ENCODE measurements at regions not wholly inside any gene's neighbourhood (a gene's known extent, or its start where the extent isn't known, plus 50 kb on each side); places are given as distances from the start of the nearest gene placed in this dataset.
"Not testable (repeated sequence)": the region's sequence is repeated elsewhere in the genome, so short reads cannot be mapped to it uniquely, and the experiment has no call there.

- no peak overlapping the region for H3K4me2 ChIP-seq (ENCODE audit: low read length)
- H3F3A ChIP-seq (ENCODE audit: control insufficient read depth, insufficient read depth), result no peaks in the 10 kb centered on the region
- H4K20me1 ChIP-seq (ENCODE audit: control insufficient read depth, insufficient read depth, low read depth, low read length), result no peaks in the 10 kb centered on the region
- H3K4me1 ChIP-seq (ENCODE audit: control insufficient read depth, low read length), result no peaks in the 10 kb centered on the region
- H3K4me3 ChIP-seq (ENCODE audit: low read length), result no peak overlapping the region
- H3K79me2 ChIP-seq (ENCODE audit: control insufficient read depth, low read length), result no peaks in the 10 kb centered on the region
- no peaks in the 10 kb centered on the region for H3K36me3 ChIP-seq (ENCODE audit: control insufficient read depth, low read length)
- H3K27me3 ChIP-seq (ENCODE audit: control insufficient read depth, low read length), result no peaks in the 10 kb centered on the region
- H3K9me3 ChIP-seq (ENCODE audit: control insufficient read depth, insufficient read depth, low read length), result no peaks in the 10 kb centered on the region
- H3K27ac ChIP-seq (ENCODE audit: low read depth, low read length), result no peak overlapping the region
- H3K9me2 ChIP-seq (replicated peaks; ENCODE audit: control insufficient read depth, low read length), result no peaks in the 10 kb centered on the region
- TF ChIP-seq EZH2phosphoT487 (IDR thresholded peaks at IDR 0.05; ENCODE audit: borderline replicate concordance, low read length) (no peak), CTCF (IDR thresholded peaks at IDR 0.05; ENCODE audit: low read depth, low read length, poor library complexity, severe bottlenecking) (no peak)
Measured at GRCh38 chr12:59059088-59059935, 139.0 kb upstream of the LRIG3 start.

DNA sequence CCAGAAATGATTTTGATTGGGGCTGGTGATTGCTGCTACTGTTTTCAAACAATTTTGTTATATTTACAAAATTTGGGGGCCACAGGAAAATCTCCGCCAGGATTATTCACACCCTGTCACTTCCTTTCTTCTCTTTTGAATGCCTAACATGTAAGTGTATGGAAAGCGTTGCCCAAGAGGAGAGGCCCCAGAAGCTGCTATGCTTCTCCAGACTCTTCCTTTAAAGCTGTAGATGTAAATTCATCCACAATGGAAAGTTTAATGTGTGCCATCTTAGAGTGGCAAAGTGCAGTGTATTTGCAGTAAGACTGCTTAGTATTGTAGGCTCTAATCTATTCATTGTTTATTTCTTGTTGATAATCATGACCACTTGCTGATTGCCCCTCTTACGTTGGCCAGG is 136.7 kb upstream of the LRIG3 start:
- Histone ChIP-seq H3K79me2 (ENCODE audit: control insufficient read depth, low read length) (no peaks in the 10 kb centered on the region), H3K9me3 (ENCODE audit: control insufficient read depth, insufficient read depth, low read length) (no peaks in the 10 kb centered on the region), H4K20me1 (ENCODE audit: control insufficient read depth, insufficient read depth, low read depth, low read length) (no peaks in the 10 kb centered on the region), H3K4me1 (ENCODE audit: control insufficient read depth, low read length) (no peaks in the 10 kb centered on the region), H3K27ac (ENCODE audit: low read depth, low read length) (no peak overlapping the region), H3K36me3 (ENCODE audit: control insufficient read depth, low read length) (no peaks in the 10 kb centered on the region), H3K27me3 (ENCODE audit: control insufficient read depth, low read length) (no peaks in the 10 kb centered on the region), H3K4me2 (ENCODE audit: low read length) (no peak overlapping the region), H3F3A (ENCODE audit: control insufficient read depth, insufficient read depth) (no peaks in the 10 kb centered on the region), H3K4me3 (ENCODE audit: low read length) (no peak overlapping the region), H3K9me2 (replicated peaks; ENCODE audit: control insufficient read depth, low read length) (no peaks in the 10 kb centered on the region)
- TF ChIP-seq CTCF (IDR thresholded peaks at IDR 0.05; ENCODE audit: low read depth, low read length, poor library complexity, severe bottlenecking) (no peak), EZH2phosphoT487 (IDR thresholded peaks at IDR 0.05; ENCODE audit: borderline replicate concordance, low read length) (no peak)

DNA sequence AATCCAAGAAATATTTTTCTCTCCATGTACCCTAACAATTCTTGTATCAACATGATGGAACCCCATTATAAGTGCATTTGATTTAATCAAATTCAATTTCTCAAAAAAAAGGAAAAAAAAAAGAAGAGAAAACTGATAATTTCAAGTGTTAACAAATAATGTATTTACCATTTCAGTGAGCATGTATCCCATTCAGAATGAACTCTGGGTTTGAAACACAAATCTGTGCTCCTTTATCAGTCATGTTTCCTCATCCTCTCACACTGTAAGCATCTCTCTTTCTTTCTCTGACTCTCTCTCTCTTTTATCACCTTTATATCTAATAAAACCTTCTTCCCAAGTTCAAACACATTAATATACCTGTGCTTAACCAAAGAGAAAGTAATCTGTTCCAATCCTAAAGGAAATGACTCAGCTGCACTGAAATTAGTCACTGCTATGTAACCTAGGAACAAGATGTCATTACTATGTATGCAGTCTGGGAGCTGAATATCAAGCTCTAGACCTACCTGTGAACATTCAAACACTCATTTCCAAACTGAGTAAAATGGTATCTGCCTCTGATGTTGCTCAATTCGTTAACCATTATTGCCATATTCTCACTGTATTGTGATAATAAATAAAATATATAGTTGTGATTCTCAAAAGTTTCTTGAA is 135.0 kb upstream of the LRIG3 start:
- no peaks in the 10 kb centered on the region for H3K4me1 ChIP-seq (ENCODE audit: control insufficient read depth, low read length)
- H3K9me3 ChIP-seq (ENCODE audit: control insufficient read depth, insufficient read depth, low read length), result no peaks in the 10 kb centered on the region
- TF ChIP-seq CTCF (IDR thresholded peaks at IDR 0.05; ENCODE audit: low read depth, low read length, poor library complexity, severe bottlenecking), result no peak
- TF ChIP-seq EZH2phosphoT487 (IDR thresholded peaks at IDR 0.05; ENCODE audit: borderline replicate concordance, low read length), result no peak
- no peaks in the 10 kb centered on the region for H3K79me2 ChIP-seq (ENCODE audit: control insufficient read depth, low read length)
- no peaks in the 10 kb centered on the region for H3F3A ChIP-seq (ENCODE audit: control insufficient read depth, insufficient read depth)
- no peaks in the 10 kb centered on the region for H3K27me3 ChIP-seq (ENCODE audit: control insufficient read depth, low read length)
- no peaks in the 10 kb centered on the region for H3K36me3 ChIP-seq (ENCODE audit: control insufficient read depth, low read length)
- no peak overlapping the region for H3K27ac ChIP-seq (ENCODE audit: low read depth, low read length)
- no peaks in the 10 kb centered on the region for H3K9me2 ChIP-seq (replicated peaks; ENCODE audit: control insufficient read depth, low read length)
- H3K4me2 ChIP-seq (ENCODE audit: low read length), result no peak overlapping the region
- H4K20me1 ChIP-seq (ENCODE audit: control insufficient read depth, insufficient read depth, low read depth, low read length), result no peaks in the 10 kb centered on the region
- no peak overlapping the region for H3K4me3 ChIP-seq (ENCODE audit: low read length)

DNA sequence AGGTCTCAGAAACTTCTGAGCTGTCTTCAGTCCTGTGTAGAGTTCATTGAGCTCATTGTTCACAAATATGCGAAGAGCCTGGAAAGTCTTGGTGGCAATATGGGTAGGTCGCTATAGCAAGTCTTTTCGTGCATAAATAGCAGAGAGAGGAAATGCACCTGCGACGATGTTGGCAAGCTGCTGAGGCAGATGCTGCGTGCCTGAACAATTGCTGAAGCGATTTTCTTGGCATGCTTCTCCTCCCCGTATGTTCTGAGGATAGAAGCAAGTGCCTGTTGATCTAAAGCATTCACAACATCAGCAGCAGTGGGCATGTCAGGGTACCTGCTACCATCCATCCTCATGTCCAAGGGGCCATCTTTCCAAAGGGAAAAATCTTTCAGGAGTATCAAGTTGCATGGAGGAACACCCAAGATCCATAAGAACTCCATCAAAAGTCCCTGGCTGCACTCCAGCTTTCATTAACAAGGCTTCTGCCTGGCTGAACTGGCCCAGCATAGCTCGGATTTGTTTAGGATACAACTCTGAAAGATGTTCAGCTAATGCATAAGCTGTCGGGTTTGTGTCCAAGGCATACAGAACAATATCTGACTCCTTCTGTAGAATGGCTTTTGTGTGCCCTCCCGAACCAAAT is 133.1 kb upstream of the LRIG3 start:
- H3K4me3 ChIP-seq (ENCODE audit: low read length); H3K27ac ChIP-seq (ENCODE audit: low read depth, low read length); H3K4me2 ChIP-seq (ENCODE audit: low read length); H3F3A ChIP-seq (ENCODE audit: control insufficient read depth, insufficient read depth); H3K9me2 ChIP-seq (replicated peaks; ENCODE audit: control insufficient read depth, low read length); H4K20me1 ChIP-seq (ENCODE audit: control insufficient read depth, insufficient read depth, low read depth, low read length); H3K27me3 ChIP-seq (ENCODE audit: control insufficient read depth, low read length); H3K9me3 ChIP-seq (ENCODE audit: control insufficient read depth, insufficient read depth, low read length); H3K36me3 ChIP-seq (ENCODE audit: control insufficient read depth, low read length); H3K4me1 ChIP-seq (ENCODE audit: control insufficient read depth, low read length); H3K79me2 ChIP-seq (ENCODE audit: control insufficient read depth, low read length): not testable (repeated sequence)
